ENCODE measurements at regions not wholly inside any gene's neighbourhood (a gene's known extent, or its start where the extent isn't known, plus 50 kb on each side); places are given as distances from the start of the nearest gene placed in this dataset.
"Not testable (repeated sequence)": the region's sequence is repeated elsewhere in the genome, so short reads cannot be mapped to it uniquely, and the experiment has no call there.

DNA sequence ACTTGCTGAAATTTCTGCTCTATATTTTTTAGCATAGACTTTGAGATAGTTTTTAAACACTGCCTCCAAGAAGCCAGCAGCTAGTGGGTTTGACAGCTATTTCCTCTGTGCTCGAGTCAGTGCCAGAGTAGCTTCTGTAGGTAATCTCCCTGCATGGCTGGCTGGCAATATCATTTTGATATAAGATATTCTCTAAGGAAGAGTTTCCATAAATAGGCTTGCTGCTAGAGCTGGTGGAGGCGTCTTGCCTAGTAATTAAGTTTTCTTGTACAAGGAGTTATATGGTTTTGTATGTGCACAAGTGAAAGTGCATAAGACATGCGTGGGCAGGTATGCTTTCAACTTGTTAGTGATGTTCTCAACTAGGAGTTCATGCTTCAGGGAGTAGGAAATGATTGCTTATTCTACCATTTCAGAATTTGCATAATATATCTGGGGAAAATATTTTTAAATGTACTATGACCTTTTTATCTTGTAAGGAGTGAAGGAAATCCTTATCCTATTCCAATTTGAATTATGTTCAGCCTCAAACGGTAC, 74.1 kb upstream of the CCL21 start:
- DNase-seq, result no peak

DNA sequence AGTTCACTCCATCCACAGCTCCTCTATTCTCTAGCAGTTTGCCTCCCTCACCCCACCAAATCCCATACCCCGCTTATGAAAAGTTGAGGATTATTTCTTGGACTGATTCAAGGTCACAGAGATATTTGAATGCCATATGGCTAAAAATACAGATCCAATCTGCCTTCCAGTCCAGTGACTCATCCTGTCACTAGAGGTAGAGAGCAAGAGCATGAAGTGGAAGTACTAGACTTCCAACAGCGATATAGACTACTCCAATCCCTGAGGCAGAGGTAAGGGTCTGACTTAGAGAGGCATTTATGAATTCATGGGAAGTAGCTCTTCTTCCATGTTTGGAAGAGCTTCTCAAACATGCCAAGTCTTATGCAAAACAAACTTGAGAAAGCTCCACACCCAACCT, 72.4 kb upstream of the CCL21 start:
- no peak for DNase-seq

DNA sequence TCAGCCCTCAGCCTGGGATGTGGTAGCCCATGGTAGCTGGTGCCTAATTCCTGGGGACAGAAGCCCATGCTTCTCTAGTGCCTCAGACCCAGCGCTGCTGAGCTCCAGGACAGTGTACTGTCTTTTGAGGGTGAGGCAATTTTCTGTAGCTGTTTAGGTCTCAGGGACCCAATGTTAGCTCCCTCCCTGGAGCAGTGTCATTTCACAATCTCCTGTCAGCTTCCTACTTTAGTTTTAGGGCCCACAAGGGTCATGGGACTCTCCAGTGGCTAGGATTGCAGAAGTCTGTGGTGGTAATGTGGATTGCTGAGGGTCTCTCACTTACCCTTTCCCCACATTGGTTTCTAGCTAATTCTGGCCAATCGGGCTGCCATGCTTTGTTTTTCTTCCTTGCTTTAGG, 67.7 kb upstream of the CCL21 start:
- DNase-seq, result no peak

DNA sequence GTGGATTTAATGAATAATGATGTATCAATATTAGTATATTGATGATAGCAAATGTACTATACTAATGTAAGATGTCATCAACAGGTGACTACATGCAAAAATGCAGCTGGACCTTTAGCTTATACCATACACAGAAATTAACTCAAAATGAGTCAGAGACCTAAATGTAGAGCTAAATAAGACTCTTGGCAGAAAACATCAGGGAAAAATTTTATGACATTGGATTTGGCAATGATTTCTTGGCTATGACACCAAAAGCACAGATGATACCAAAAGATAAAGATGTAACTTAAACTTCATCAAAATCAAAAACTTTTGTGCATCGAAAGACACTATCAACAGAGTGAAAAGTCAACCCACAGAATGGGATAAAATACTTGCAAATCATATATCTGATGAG, 64.0 kb upstream of the CCL21 start:
- DNase-seq, result no peak

- no peak for DNase-seq
These were observed 63.5 kb upstream of the CCL21 start for GRCh38 chr9:34773306-34773910.

GRCh38 chr9:34771007-34771406, 61.1 kb upstream of the CCL21 start:
- no peak for DNase-seq

GRCh38 chr9:34767087-34767486, 57.2 kb upstream of the CCL21 start:
- not testable (repeated sequence) for DNase-seq

DNA sequence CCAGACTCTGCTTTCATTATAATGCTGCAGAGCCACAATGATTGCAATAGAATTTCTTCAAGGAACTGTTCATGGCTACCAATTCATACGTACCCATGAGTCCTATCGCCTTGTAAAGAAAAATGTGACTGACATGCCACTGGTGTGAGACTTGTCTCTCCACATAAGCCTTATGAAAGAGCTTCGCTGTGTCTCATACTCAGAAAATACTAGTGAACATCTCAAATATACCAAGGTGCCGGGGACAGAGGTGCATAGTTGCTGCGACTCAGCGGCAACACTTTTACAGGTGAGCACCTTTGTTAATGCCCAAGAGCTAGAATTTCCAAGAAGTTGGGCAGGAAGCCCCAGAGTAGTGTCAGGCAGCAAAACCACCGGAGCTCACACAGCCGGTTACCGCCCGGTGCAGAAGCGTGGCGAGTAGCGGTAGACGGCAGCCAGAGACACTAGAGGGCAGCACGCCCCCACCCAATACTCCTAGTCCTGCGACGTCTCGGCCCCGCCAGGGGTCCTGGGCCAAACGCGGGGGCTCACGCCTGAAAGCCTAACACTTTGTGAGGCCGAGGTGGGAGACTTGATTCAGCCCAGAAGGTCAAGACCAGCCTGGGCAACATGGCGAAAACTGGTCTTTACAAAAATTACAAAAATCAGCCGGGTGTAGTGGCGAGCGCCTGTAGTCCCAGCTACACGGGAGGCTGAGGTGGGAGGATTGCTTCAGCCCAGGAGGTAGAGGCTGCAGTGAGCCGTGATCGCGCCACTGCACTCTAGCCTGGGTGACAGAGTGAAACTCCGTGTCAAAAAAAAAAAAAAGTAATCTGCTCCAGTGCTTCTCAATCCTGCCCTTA, 50.5 kb upstream of the CCL21 start:
- DNase-seq, result not testable (repeated sequence)

Data from DMS79 treated with DMSO at 0.1 percent for 48 hours (cell line).